ENCODE measurements at regions not wholly inside any gene's neighbourhood (a gene's known extent, or its start where the extent isn't known, plus 50 kb on each side); places are given as distances from the start of the nearest gene placed in this dataset.

DNA sequence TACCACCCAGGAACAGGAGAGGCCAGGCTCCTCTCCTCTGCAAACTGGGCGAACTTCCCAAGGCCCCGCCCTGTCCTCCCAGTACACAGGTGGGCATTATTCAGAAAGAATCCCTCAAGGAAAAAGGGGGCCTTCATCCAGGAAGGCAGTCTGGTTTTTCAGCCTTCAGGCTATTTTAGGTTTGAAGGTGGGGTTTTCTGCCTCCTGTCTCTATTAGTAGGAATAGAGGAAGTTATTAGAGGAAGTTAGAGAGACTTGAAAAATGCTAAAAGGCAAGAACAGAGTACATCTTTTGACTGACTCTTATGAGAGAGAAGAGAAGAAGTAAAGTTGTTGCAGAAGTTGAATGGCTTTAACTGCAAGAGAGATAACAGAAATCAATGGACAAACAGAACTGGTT, 250.9 kb upstream of the SORCS1 start:
- Histone ChIP-seq H3K4me3 (no peak overlapping the region), H3K9me3 (ENCODE audit: low read depth) (no peaks in the 10 kb centered on the region), H3K27ac (no peak overlapping the region), H3K4me1 (ENCODE audit: low read depth) (peaks cover 6% of the 10 kb centered on the region), H3K36me3 (no peaks in the 10 kb centered on the region), H3K27me3 (no peaks in the 10 kb centered on the region)
- DNase-seq (ENCODE audit: low read depth in 1 of 2, low spot score in 1 of 2) = no peak
- TF ChIP-seq, protein P1, sequence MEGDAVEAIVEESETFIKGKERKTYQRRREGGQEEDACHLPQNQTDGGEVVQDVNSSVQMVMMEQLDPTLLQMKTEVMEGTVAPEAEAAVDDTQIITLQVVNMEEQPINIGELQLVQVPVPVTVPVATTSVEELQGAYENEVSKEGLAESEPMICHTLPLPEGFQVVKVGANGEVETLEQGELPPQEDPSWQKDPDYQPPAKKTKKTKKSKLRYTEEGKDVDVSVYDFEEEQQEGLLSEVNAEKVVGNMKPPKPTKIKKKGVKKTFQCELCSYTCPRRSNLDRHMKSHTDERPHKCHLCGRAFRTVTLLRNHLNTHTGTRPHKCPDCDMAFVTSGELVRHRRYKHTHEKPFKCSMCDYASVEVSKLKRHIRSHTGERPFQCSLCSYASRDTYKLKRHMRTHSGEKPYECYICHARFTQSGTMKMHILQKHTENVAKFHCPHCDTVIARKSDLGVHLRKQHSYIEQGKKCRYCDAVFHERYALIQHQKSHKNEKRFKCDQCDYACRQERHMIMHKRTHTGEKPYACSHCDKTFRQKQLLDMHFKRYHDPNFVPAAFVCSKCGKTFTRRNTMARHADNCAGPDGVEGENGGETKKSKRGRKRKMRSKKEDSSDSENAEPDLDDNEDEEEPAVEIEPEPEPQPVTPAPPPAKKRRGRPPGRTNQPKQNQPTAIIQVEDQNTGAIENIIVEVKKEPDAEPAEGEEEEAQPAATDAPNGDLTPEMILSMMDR (IDR thresholded peaks at IDR 0.05; ENCODE audit: low read depth, low read length) = no peak

DNA sequence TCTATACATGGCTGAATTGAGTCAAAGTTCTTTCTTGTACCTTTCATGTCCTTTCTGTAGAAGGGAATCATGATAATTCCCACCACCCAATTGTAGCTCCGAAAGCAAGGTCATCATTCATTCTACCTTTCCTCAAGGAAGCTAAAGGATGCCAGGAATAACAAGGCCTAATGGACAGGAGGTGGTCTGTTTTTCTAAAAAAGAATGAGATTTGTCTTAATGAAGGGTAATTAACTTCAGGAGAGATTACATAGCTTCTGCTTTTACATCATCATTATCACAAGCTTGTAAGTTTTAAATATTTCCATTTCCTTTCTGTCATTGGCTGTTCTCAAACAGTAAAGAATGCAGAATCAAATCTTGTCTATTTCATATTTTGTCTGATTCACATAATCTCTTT, 249.5 kb upstream of the SORCS1 start:
- DNase-seq (ENCODE audit: low read depth in 1 of 2, low spot score in 1 of 2) = no peak
- Histone ChIP-seq H3K27me3 (no peaks in the 10 kb centered on the region), H3K27ac (no peak overlapping the region), H3K4me1 (ENCODE audit: low read depth) (no peaks in the 10 kb centered on the region), H3K36me3 (no peaks in the 10 kb centered on the region), H3K4me3 (no peak overlapping the region), H3K9me3 (ENCODE audit: low read depth) (no peaks in the 10 kb centered on the region)
- TF ChIP-seq, protein P1 (IDR thresholded peaks at IDR 0.05; ENCODE audit: low read depth, low read length) = no peak

DNA sequence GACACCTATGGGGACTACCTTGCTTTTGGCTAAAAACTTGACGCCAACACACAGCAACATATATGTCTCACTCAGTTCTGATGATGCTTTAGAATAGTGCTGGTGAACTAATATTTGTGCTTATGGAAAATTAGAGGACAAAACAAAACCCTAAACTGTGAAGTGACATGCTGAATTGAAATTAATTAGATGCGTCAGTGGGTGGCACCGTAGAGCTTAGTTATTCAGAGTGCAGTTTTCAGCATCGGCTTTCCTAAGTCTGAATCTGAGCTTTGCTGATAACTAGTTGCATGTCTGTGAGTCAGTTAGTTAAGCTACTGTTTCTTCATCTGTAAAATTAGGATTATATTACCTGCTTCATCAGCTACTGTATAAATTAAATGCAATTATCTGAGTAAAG, 245.0 kb upstream of the SORCS1 start:
- no peaks in the 10 kb centered on the region for H3K27me3 ChIP-seq
- H3K9me3 ChIP-seq (ENCODE audit: low read depth) = no peaks in the 10 kb centered on the region
- peak; percentile 33 to 38 for DNase-seq (ENCODE audit: low read depth in 1 of 2, low spot score in 1 of 2)
- TF ChIP-seq, protein P1 (IDR thresholded peaks at IDR 0.05; ENCODE audit: low read depth, low read length) = peak; percentile 23
- no peaks in the 10 kb centered on the region for H3K36me3 ChIP-seq
- no peaks in the 10 kb centered on the region for H3K4me1 ChIP-seq (ENCODE audit: low read depth)
- H3K4me3 ChIP-seq = no peak overlapping the region
- H3K27ac ChIP-seq = no peak overlapping the region

DNA sequence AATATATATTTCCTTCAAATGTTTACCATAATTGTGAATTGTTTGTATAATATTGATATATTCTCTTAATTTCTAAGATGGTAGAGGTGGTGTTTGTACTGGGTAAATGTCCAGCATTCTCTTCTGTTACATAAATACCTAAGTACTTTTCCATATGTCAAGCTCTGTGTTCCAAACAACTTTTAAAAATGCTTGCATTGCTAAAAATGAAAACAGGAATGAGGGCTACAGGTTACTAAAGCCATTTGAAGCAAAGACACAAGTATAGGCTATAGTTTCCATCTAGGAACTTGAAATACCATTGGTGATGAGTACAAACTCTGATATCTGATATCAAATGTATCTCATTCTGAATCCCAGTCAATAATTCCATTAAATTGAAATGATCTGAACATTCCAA, 233.6 kb upstream of the SORCS1 start:
- H3K9me3 ChIP-seq (ENCODE audit: low read depth) = no peaks in the 10 kb centered on the region

DNA sequence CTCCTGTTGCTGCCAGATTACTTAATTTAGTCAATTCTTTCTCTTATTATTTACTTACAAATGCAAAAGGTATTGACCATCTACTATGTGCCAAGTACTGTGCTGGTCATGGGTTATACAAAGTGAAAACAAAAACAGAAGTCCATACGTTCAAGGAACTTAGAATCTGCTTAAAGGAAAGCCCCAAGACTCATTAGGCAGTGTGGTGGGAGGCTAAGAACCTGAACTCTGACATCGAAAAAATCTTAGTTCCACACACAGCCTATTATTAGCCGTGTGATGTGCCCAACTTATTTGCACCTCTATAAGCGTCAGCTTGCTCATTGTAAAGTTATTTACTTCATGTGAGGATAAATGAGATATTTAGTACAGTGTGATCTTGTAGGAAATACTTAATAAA, 227.4 kb upstream of the SORCS1 start:
- Histone ChIP-seq H3K27ac (no peak overlapping the region), H3K36me3 (no peaks in the 10 kb centered on the region), H3K27me3 (no peaks in the 10 kb centered on the region), H3K4me3 (no peak overlapping the region), H3K4me1 (ENCODE audit: low read depth) (no peaks in the 10 kb centered on the region), H3K9me3 (ENCODE audit: low read depth) (no peaks in the 10 kb centered on the region)
- no peak for DNase-seq (ENCODE audit: low read depth in 1 of 2, low spot score in 1 of 2)
- TF ChIP-seq, protein P1 (IDR thresholded peaks at IDR 0.05; ENCODE audit: low read depth, low read length) = no peak

More for the DNA sequence above, 233.6 kb upstream of the SORCS1 start:
- Histone ChIP-seq H3K4me3 (no peak overlapping the region), H3K27ac (no peak overlapping the region), H3K27me3 (no peaks in the 10 kb centered on the region), H3K4me1 (ENCODE audit: low read depth) (no peaks in the 10 kb centered on the region), H3K36me3 (no peaks in the 10 kb centered on the region)
- TF ChIP-seq, protein P1 (IDR thresholded peaks at IDR 0.05; ENCODE audit: low read depth, low read length) = no peak
- DNase-seq (ENCODE audit: low read depth in 1 of 2, low spot score in 1 of 2) = no peak

DNA sequence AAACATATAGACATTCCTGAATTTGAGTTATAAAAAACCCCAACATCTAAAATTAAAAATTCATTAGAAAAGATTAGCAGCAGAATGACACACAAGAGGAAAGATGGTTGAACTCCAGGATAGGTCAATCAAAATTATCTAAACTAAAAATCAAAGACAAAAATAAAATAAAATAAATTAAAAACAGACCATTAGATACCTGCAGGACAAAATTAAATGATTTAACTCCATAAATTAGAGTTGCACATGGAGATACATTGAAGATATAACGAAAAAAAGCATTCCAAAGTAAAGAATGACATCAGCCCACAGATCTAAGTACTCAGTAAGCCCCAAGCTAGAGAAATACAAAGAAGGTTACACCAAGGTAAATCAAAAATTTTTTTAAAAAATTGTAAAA, 226.1 kb upstream of the SORCS1 start:
- Histone ChIP-seq H3K27me3 (no peaks in the 10 kb centered on the region), H3K9me3 (ENCODE audit: low read depth) (no peaks in the 10 kb centered on the region), H3K27ac (no peak overlapping the region), H3K36me3 (no peaks in the 10 kb centered on the region), H3K4me3 (no peak overlapping the region), H3K4me1 (ENCODE audit: low read depth) (no peaks in the 10 kb centered on the region)
- TF ChIP-seq, protein P1 (IDR thresholded peaks at IDR 0.05; ENCODE audit: low read depth, low read length) = no peak
- DNase-seq (ENCODE audit: low read depth in 1 of 2, low spot score in 1 of 2) = no peak
